A549 (cell line): ENCODE measurements at regions not wholly inside any gene's neighbourhood (a gene's known extent, or its start where the extent isn't known, plus 50 kb on each side); places are given as distances from the start of the nearest gene placed in this dataset.

Experiments
- ATAC-seq, 2 experiments: fragments of 200-7000 bp in 1 of 2; fragments of >200 bp in 1 of 2; cut with Nextera tagmentation in 1 of 2; cut with Tn5 transposase in 1 of 2; 3 replicates each; pipeline versions ENCODE4 v1.8.0 to v1.9.1; 2018 to 2020; ENCODE audit warnings: mild to moderate bottlenecking in 1 of 2, moderate library complexity in 1 of 2
- CTCF ChIA-PET: fragments of 300-600 bp; sonication (Branson Sonifier 250); formaldehyde crosslinking; extraction: SDS; loops from one replicate; lab custom pipeline; 2021; ENCODE audit warnings: antibody characterized with exemption, inconsistent platforms; lab: Yijun Ruan, JAX
- POLR2A ChIA-PET: fragments of 350-600 bp; formaldehyde crosslinking; extraction: SDS; loops from one replicate; lab custom pipeline; 2021; ENCODE audit warnings: antibody characterized with exemption, inconsistent platforms; lab: Yijun Ruan, JAX
- DNase-seq, 2 experiments: peaks; one replicate each; pipeline versions ENCODE4 v3.0.0 to v3.0.0-alpha.2; 2011 to 2016; ENCODE audit warnings: low read depth in 1 of 2, low spot score in 1 of 2
- FAIRE-seq: peaks from 2 replicates; lab custom pipeline; 2011; peaks lifted over from hg19 to GRCh38; lab: Jason Lieb, UNC
- H3K27ac ChIP-seq, 2 experiments: fragments of >200 bp; sonication (Bioruptor Twin); formaldehyde crosslinking; 3 replicates each; pipeline ENCODE4 v1.5.1; 2016 to 2017
- H3K4me1 ChIP-seq: fragments of >200 bp; sonication (Bioruptor Twin); formaldehyde crosslinking; 3 replicates; pipeline ENCODE4 v1.6.1; 2016
- H3K4me2 ChIP-seq: fragments of >200 bp; sonication (Bioruptor Twin); formaldehyde crosslinking; 3 replicates; pipeline ENCODE4 v1.6.1; 2016
- H3K4me3 ChIP-seq: fragments of >200 bp; sonication (Bioruptor Twin); formaldehyde crosslinking; 3 replicates; pipeline ENCODE4 v1.5.1; 2016
- H3K9me3 ChIP-seq: fragments of >200 bp; sonication (Bioruptor Twin); formaldehyde crosslinking; 3 replicates; pipeline ENCODE4 v1.6.1; 2016
- BHLHE40 ChIP-seq: IDR thresholded peaks from 2 replicates; pipeline ENCODE4 v1.6.1; 2012; ENCODE audit warnings: low read depth, low read length, inconsistent platforms
- CEBPB ChIP-seq, 2 experiments: fragments of >200 bp in 1 of 2; sonication (Bioruptor Twin) in 1 of 2; formaldehyde crosslinking in 1 of 2; IDR thresholded peaks; 2 replicates each; pipeline ENCODE4 v1.6.1; 2012 to 2016
- CHD4 ChIP-seq: fragments of 200-600 bp; sonication (generic); IDR thresholded peaks from 2 replicates; pipeline ENCODE4 v1.6.1; 2016; ENCODE audit warnings: antibody characterized with exemption, mild to moderate bottlenecking, borderline replicate concordance
- EHF ChIP-seq: fragments of 250-450 bp; sonication (Bioruptor Pico); IDR thresholded peaks from 2 replicates; pipeline ENCODE4 v1.5.0; 2020; ENCODE audit warnings: mild to moderate bottlenecking
- FOSB ChIP-seq: fragments of 250-450 bp; sonication (Bioruptor Pico); IDR thresholded peaks from 2 replicates; pipeline ENCODE4 v1.5.0; 2020; ENCODE audit warnings: mild to moderate bottlenecking, moderate library complexity
- FOSL2 ChIP-seq, 2 experiments: fragments of 450-650 bp in 1 of 2; fragments of >200 bp in 1 of 2; sonication (Bioruptor Twin) in 1 of 2; formaldehyde crosslinking; IDR thresholded peaks; 2 replicates each; pipeline versions ENCODE4 v1.5.0 to v1.6.1; 2016 to 2020; ENCODE audit warnings: mild to moderate bottlenecking in 1 of 2, moderate library complexity in 1 of 2
- GATA3 ChIP-seq: IDR thresholded peaks from 2 replicates; pipeline ENCODE4 v1.6.1; 2012; ENCODE audit warnings: borderline replicate concordance
- HOXA7 ChIP-seq: fragments of 250-450 bp; sonication (Bioruptor Pico); IDR thresholded peaks from 2 replicates; pipeline ENCODE4 v1.5.0; 2020; ENCODE audit warnings: mild to moderate bottlenecking, moderate library complexity
- JUN ChIP-seq, 2 experiments: fragments of >200 bp; sonication (Bioruptor Twin); formaldehyde crosslinking; IDR thresholded peaks; 2 replicates in 1 of 2; 3 replicates in 1 of 2; pipeline ENCODE4 v1.6.1; 2016 to 2017
- KDM1A ChIP-seq: fragments of 200-600 bp; sonication (generic); IDR thresholded peaks from 2 replicates; pipeline ENCODE4 v1.6.1; 2016; ENCODE audit warnings: low read depth, mild to moderate bottlenecking
- MAZ ChIP-seq: fragments of 150-350 bp; IDR thresholded peaks from 2 replicates; pipeline ENCODE4 v1.6.1; 2014; ENCODE audit warnings: antibody characterized with exemption, low read depth, low read length, borderline replicate concordance
- NPAS2 ChIP-seq: fragments of 250-450 bp; sonication (Bioruptor Pico); IDR thresholded peaks from 2 replicates; pipeline ENCODE4 v1.8.0; 2022; ENCODE audit warnings: mild to moderate bottlenecking, moderate library complexity, borderline replicate concordance
- NR3C1 ChIP-seq: fragments of >200 bp; sonication (Bioruptor Twin); formaldehyde crosslinking; IDR thresholded peaks from 3 replicates; pipeline ENCODE4 v1.6.1; 2017
- POLR2AphosphoS2 ChIP-seq: conservative IDR thresholded peaks from 2 replicates; pipeline ENCODE4 v1.6.1; 2012; ENCODE audit warnings: low read length, improper control_type of control experiment, inconsistent platforms
- RARB ChIP-seq: fragments of 250-450 bp; sonication (Bioruptor Pico); IDR thresholded peaks from 2 replicates; pipeline ENCODE4 v1.8.0; 2021; ENCODE audit warnings: mild to moderate bottlenecking, moderate library complexity
- RFX5 ChIP-seq: fragments of 450-650 bp; IDR thresholded peaks from 2 replicates; pipeline ENCODE4 v1.7.1; 2014; ENCODE audit warnings: antibody characterized with exemption, mild to moderate bottlenecking, moderate library complexity
- SMC3 ChIP-seq: fragments of >200 bp; sonication (Bioruptor Twin); formaldehyde crosslinking; IDR thresholded peaks from 3 replicates; pipeline ENCODE4 v1.6.1; 2018; ENCODE audit warnings: inconsistent platforms
- SREBF2 ChIP-seq: fragments of 450-650 bp; IDR thresholded peaks from 2 replicates; pipeline ENCODE4 v1.6.1; 2014; ENCODE audit warnings: mild to moderate bottlenecking, moderate library complexity
- TP53 ChIP-seq: fragments of 250-450 bp; sonication (Bioruptor Pico); IDR thresholded peaks from 2 replicates; pipeline ENCODE4 v1.5.0; 2021; ENCODE audit warnings: mild to moderate bottlenecking, moderate library complexity
- ZC3H11A ChIP-seq: fragments of 450-650 bp; IDR thresholded peaks from 2 replicates; pipeline ENCODE4 v1.6.1; 2014; ENCODE audit warnings: antibody characterized with exemption, mild to moderate bottlenecking
- ZFP36 ChIP-seq: fragments of 450-650 bp; IDR thresholded peaks from 2 replicates; pipeline ENCODE4 v1.6.1; 2014; ENCODE audit warnings: borderline replicate concordance; ENCODE audit not compliant: partially characterized antibody
- WGBS: methylation state at CpG from one replicate; pipeline ENCODE4 v1.1.6; 2017; ENCODE audit errors: missing lambda C conversion rate; 5-methylcytosine and 5-hydroxymethylcytosine counted together
- TF ChIP-seq, protein P1 (sequence below): fragments of >200 bp; sonication (Bioruptor Twin); formaldehyde crosslinking; IDR thresholded peaks from 3 replicates; pipeline ENCODE4 v1.5.1; 2016
- TF ChIP-seq, protein P2 (sequence below): fragments of 150-350 bp; IDR thresholded peaks from 2 replicates; pipeline ENCODE4 v1.6.1; 2014; ENCODE audit warnings: low read depth, mild to moderate bottlenecking, low read length
- TF ChIP-seq, protein P3 (sequence below): fragments of >200 bp; sonication (Bioruptor Twin); formaldehyde crosslinking; IDR thresholded peaks from 2 replicates; pipeline ENCODE4 v1.6.1; 2016
- TF ChIP-seq, protein P4 (sequence below): IDR thresholded peaks from 2 replicates; pipeline ENCODE4 v1.6.1; 2012
- TF ChIP-seq, protein P5 (sequence below): IDR thresholded peaks from 2 replicates; pipeline ENCODE4 v1.6.1; 2012; ENCODE audit warnings: low read depth, borderline replicate concordance

DNA sequence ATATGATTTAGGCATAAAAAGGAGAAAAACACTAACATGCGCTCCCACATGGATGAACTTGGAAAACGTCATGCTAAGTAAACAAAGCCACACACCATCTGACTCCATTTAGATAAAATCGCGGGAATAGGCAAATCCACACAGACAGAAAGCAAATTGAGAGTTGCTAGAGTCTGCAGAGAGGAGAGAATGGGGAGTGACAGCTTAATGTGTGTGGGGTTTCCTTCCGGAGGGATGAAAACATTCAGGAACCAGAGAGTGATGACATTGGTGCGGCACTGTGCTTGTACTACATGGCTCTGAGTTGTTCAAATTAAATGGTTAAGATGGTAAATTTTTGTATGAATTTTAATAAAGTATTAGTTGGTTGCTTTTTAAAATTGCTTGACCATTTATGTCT lies 482.9 kb upstream of the AKR1E2 start:
- ATAC-seq, result no peak
- ChIA-PET POLR2A (interaction anchor here (0.6 kb wide), 1 partner anchor 88 kb away, joined by 3 read pairs; no protein-coding TSS in a partner anchor), CTCF (interaction anchor here (0.9 kb wide), 1 partner anchor 1150 kb away, joined by 3 read pairs; no protein-coding TSS in a partner anchor)
- H3K27ac ChIP-seq, result peak overlapping the region; percentile 36 to 80; a peak in 4 of 6 replicates
- TF ChIP-seq KDM1A, result no peak
- no peak for TF ChIP-seq NPAS2 (CRISPR knock-in tag)
- TF ChIP-seq JUN (IDR thresholded peaks at IDR 0.05), result no peak
- TF ChIP-seq RFX5, result no peak
- no peak for TF ChIP-seq BHLHE40
- TF ChIP-seq CHD4, result no peak
- TF ChIP-seq, protein P1, sequence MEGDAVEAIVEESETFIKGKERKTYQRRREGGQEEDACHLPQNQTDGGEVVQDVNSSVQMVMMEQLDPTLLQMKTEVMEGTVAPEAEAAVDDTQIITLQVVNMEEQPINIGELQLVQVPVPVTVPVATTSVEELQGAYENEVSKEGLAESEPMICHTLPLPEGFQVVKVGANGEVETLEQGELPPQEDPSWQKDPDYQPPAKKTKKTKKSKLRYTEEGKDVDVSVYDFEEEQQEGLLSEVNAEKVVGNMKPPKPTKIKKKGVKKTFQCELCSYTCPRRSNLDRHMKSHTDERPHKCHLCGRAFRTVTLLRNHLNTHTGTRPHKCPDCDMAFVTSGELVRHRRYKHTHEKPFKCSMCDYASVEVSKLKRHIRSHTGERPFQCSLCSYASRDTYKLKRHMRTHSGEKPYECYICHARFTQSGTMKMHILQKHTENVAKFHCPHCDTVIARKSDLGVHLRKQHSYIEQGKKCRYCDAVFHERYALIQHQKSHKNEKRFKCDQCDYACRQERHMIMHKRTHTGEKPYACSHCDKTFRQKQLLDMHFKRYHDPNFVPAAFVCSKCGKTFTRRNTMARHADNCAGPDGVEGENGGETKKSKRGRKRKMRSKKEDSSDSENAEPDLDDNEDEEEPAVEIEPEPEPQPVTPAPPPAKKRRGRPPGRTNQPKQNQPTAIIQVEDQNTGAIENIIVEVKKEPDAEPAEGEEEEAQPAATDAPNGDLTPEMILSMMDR, result no peak
- no peak for TF ChIP-seq CEBPB (IDR thresholded peaks at IDR 0.05)
- TF ChIP-seq, protein P2, sequence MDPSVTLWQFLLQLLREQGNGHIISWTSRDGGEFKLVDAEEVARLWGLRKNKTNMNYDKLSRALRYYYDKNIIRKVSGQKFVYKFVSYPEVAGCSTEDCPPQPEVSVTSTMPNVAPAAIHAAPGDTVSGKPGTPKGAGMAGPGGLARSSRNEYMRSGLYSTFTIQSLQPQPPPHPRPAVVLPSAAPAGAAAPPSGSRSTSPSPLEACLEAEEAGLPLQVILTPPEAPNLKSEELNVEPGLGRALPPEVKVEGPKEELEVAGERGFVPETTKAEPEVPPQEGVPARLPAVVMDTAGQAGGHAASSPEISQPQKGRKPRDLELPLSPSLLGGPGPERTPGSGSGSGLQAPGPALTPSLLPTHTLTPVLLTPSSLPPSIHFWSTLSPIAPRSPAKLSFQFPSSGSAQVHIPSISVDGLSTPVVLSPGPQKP, result no peak
- TF ChIP-seq SREBF2, result no peak
- no peak for TF ChIP-seq HOXA7 (CRISPR knock-in tag)
- H3K9me3 ChIP-seq, result no peaks in the 10 kb centered on the region
- no peak overlapping the region for H3K4me2 ChIP-seq
- H3K4me3 ChIP-seq, result no peak overlapping the region
- H3K4me1 ChIP-seq, result peaks cover 23% of the 10 kb centered on the region
- no peak for FAIRE-seq
- WGBS, result 91% methylated on average over 6 of the region's 6 CpGs
- no peak for DNase-seq

DNA sequence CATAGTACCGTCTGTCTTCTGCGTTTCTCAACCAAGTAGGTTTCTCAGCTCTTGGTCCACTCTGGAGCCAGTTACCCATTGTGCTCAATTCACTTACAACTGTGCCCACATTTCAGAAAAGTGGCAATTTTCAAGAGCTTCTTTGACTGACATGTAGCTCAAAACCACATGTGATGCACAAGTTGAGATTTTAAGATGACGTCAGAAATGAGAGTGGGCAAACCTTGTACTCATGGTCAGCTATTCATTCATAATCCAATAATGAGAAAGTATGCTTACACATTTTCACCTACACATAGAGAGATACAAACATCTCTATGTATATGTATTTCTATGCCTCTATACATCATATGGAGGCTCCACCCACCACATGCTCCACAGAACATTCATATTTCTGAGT lies 487.2 kb upstream of the AKR1E2 start:
- no peak for ATAC-seq
- 92% methylated on average over 3 of the region's 3 CpGs for WGBS
- no peak for DNase-seq
- no peak for FAIRE-seq
- H3K4me1 ChIP-seq, result peaks cover 2% of the 10 kb centered on the region
- no peak overlapping the region for H3K4me3 ChIP-seq
- H3K27ac ChIP-seq, result no peak overlapping the region
- ChIA-PET CTCF (no interaction called here), POLR2A (no interaction called here)
- H3K9me3 ChIP-seq, result no peaks in the 10 kb centered on the region
- no peak for TF ChIP-seq FOSL2 (IDR thresholded peaks at IDR 0.05)
- TF ChIP-seq FOSL2 (CRISPR knock-in tag; IDR thresholded peaks at IDR 0.05), result no peak
- TF ChIP-seq RARB (CRISPR knock-in tag), result no peak
- TF ChIP-seq, protein P3, sequence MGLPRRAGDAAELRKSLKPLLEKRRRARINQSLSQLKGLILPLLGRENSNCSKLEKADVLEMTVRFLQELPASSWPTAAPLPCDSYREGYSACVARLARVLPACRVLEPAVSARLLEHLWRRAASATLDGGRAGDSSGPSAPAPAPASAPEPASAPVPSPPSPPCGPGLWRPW, result no peak
- no peak for TF ChIP-seq ZFP36
- no peak for TF ChIP-seq MAZ
- no peak for TF ChIP-seq TP53 (CRISPR knock-in tag)
- no peak for TF ChIP-seq JUN (IDR thresholded peaks at IDR 0.05)
- no peak for TF ChIP-seq FOSB (CRISPR knock-in tag)
- TF ChIP-seq NR3C1, result no peak
- TF ChIP-seq CHD4, result no peak
- no peak for TF ChIP-seq GATA3
- TF ChIP-seq EHF, result no peak
- TF ChIP-seq SREBF2, result no peak
- no peak for TF ChIP-seq SMC3
- no peak for TF ChIP-seq ZC3H11A
- TF ChIP-seq, protein P4, sequence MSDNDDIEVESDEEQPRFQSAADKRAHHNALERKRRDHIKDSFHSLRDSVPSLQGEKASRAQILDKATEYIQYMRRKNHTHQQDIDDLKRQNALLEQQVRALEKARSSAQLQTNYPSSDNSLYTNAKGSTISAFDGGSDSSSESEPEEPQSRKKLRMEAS, result no peak
- TF ChIP-seq, protein P5, sequence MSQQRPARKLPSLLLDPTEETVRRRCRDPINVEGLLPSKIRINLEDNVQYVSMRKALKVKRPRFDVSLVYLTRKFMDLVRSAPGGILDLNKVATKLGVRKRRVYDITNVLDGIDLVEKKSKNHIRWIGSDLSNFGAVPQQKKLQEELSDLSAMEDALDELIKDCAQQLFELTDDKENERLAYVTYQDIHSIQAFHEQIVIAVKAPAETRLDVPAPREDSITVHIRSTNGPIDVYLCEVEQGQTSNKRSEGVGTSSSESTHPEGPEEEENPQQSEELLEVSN, result no peak
- no peak for TF ChIP-seq POLR2AphosphoS2
- no peak overlapping the region for H3K4me2 ChIP-seq
